Stimulated activated naive B cell treated with anti-CD40 and anti-IgM and Interleukin-4, amounts not matched to agents 10 μg/mL and 1 μg/mL and 100 μg/mL, for 72 hours (primary cell): ENCODE measurements at regions not wholly inside any gene's neighbourhood (a gene's known extent, or its start where the extent isn't known, plus 50 kb on each side); places are given as distances from the start of the nearest gene placed in this dataset.
"Not testable (repeated sequence)": the region's sequence is repeated elsewhere in the genome, so short reads cannot be mapped to it uniquely, and the experiment has no call there.

Source experiments
- ATAC-seq, 2 donors: fragments of 150-1000 bp; cut with Tn5 transposase; replicated peaks; 2 replicates each; pipeline ENCODE4 v1.10.0; 2021; ENCODE audit warnings: moderate library complexity in 1 of 2
- DNase-seq: peaks from one replicate; pipeline ENCODE4 v3.0.0; 2021
- H3K27ac Mint-ChIP-seq: one replicate; pipeline ENCODE4 v1.8.0; 2022; ENCODE audit warnings: mild to moderate bottlenecking, mixed read lengths
- H3K27me3 Mint-ChIP-seq, 2 donors: one replicate each; pipeline ENCODE4 v1.8.0; 2022; ENCODE audit warnings: mixed read lengths in 2 of 2
- H3K36me3 Mint-ChIP-seq, 2 donors: one replicate each; pipeline ENCODE4 v1.8.0; 2022; ENCODE audit warnings: mixed read lengths in 2 of 2, mild to moderate bottlenecking in 1 of 2
- H3K4me1 Mint-ChIP-seq, 2 donors: one replicate each; pipeline ENCODE4 v1.8.0; 2022; ENCODE audit warnings: mixed read lengths in 2 of 2, mild to moderate bottlenecking in 1 of 2
- H3K4me3 Mint-ChIP-seq, 2 donors: one replicate each; pipeline ENCODE4 v1.8.0; 2022; ENCODE audit warnings: mild to moderate bottlenecking in 2 of 2, mixed read lengths in 2 of 2, moderate library complexity in 1 of 2
- H3K9me3 Mint-ChIP-seq, 2 donors: one replicate each; pipeline ENCODE4 v1.8.0; 2022; ENCODE audit warnings: mixed read lengths in 2 of 2, mild to moderate bottlenecking in 1 of 2

DNA sequence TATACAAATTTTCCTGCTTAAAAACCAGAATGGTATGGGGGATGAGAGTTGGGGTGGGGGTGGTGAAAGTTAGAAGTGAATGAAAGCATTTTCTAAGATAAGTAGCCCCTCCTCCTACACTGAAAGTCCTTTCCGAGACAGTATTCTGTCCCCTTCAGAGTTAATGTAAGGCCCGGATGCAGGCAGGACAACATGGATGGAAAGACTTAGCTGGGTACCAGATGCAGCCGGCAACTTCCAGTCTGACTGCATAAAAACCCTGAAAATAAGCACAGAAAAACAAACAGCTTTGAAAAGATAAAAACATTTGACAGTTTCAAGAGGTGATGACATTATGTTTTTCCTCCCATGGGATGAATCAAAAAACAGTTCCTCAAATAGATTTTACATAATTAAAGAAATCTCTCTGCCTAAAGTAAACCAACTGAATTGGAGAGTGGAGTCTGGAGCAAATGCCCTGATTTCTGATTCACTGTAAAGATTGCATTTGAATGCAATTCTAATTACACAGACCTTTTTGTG is 196.3 kb downstream of the GPAT3 start:
- Mint-ChIP-seq H3K4me3 (no peak overlapping the region), H3K27me3 (peaks cover 7 to 9% of the 10 kb centered on the region in 2 donors), H3K4me1 (no peaks in the 10 kb centered on the region), H3K36me3 (no peaks in the 10 kb centered on the region), H3K27ac (no peak overlapping the region), H3K9me3 (peaks cover 8 to 9% of the 10 kb centered on the region in 2 donors)
- DNase-seq, result no peak
- ATAC-seq, result no peak

DNA sequence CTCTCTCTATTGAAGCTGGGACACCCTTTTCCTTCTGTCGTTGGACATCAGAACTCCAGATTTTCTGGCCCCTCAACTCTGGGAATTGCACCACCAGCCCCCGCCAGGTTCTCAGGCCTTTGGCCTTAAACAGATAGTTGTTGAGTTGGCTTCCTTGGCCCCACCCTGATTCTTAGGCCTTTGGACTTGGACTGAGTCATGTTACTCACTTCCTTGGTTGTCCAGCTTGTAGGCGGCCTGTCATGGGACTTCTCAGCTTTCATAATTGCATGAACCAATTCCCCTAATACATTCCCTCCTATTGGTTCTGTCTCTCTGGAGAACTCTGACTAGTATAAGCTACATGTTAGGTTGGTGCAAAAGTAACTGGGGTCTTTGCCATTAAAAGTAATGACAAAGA is 195.7 kb downstream of the GPAT3 start:
- Mint-ChIP-seq H3K36me3 (no peaks in the 10 kb centered on the region), H3K27ac (no peak overlapping the region), H3K27me3 (peaks cover 9 to 12% of the 10 kb centered on the region in 2 donors), H3K9me3 (peaks cover 8 to 9% of the 10 kb centered on the region in 2 donors), H3K4me1 (no peaks in the 10 kb centered on the region), H3K4me3 (no peak overlapping the region)
- DNase-seq (no peak), ATAC-seq (no peak)

DNA sequence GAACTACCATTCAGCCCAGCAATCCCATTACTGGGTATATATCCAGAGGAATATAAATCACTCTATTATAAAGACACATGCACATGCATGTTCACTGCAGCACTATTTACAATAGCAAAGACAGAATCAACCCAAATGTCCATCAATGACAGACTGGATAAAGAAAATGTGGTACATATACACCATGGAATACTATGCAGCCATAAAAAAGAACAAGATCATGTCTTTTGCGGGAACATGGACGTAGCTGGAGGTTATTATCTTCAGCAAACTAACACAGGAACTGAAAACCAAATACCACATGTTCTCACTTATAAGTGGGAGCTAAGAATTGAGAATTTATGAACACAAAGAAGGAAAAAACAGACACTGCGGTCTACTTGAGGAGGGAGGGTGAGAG is 195.1 kb downstream of the GPAT3 start:
- H3K4me1 Mint-ChIP-seq, result not testable (repeated sequence)

DNA sequence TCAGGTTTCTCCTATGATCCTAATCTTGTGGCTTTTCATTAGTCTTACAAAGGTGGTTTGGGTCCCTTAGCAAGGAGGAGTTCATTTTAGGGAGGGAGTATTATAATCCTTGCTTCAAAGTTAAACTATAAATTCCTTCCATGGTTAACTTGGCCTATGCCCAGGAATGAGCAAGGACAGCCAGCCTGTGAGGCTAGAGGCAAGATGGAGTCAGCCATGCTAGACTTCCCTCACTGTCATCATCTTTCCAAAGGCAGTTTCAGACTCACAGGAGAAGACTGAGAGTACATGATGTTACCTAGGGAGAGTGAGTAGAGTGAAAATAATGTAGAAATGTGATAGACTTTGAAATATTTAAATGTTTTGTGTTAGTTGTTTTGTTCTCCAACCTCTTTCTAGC is 192.3 kb downstream of the GPAT3 start:
- peaks cover 0 to 17% of the 10 kb centered on the region in 2 donors for H3K27me3 Mint-ChIP-seq
- ATAC-seq, result no peak
- H3K4me1 Mint-ChIP-seq, result no peaks in the 10 kb centered on the region
- no peaks in the 10 kb centered on the region for H3K36me3 Mint-ChIP-seq
- DNase-seq, result no peak
- H3K4me3 Mint-ChIP-seq, result no peak overlapping the region
- no peak overlapping the region for H3K27ac Mint-ChIP-seq
- H3K9me3 Mint-ChIP-seq, result peaks cover 8 to 9% of the 10 kb centered on the region in 2 donors

More for the DNA sequence above, 195.1 kb downstream of the GPAT3 start:
- not testable (repeated sequence) for H3K36me3 Mint-ChIP-seq, H3K27me3 Mint-ChIP-seq, H3K27ac Mint-ChIP-seq, H3K9me3 Mint-ChIP-seq, ATAC-seq, DNase-seq, H3K4me3 Mint-ChIP-seq

DNA sequence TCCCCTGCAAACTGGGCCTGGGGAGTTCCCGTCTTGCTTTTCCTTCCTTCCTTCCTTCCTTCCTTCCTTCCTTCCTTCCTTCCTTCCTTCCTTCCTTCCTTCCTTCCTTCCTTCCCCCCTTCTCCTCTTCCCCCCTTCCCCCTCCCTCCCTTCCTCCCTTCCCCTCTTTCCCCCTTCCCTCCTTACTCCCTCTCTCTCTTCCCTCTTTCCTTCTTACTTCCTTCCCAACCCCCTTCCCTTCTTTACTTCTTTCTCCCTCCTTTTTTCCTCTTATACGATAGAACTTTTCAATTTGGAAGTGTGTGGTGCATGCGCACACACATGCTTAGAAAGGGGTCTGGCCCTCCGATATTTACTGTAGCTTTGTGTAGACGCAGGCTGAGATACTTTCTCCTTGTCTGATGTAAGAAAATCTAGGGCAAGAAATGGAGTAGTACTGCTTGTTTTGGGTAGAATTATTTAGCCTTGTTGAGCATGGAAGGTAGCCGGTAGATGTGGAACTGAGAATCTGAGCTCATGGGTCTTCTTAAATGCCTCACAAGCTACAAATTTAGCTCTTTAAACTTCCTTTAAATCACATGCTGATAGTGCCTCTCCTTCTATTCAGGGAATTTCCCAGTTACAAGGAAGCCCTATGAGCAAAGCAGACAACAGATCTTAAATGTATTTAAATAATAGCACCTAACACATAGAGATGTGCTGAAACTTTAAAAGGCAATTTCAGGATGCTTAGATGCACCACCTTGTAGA is 189.6 kb downstream of the GPAT3 start:
- H3K9me3 Mint-ChIP-seq, result peaks cover 4 to 5% of the 10 kb centered on the region in 2 donors
- no peak overlapping the region for H3K27ac Mint-ChIP-seq
- DNase-seq (no peak), ATAC-seq (no peak)
- no peaks in the 10 kb centered on the region for H3K4me1 Mint-ChIP-seq
- peaks cover 11 to 25% of the 10 kb centered on the region in 2 donors for H3K27me3 Mint-ChIP-seq
- no peaks in the 10 kb centered on the region for H3K36me3 Mint-ChIP-seq
- no peak overlapping the region for H3K4me3 Mint-ChIP-seq

DNA sequence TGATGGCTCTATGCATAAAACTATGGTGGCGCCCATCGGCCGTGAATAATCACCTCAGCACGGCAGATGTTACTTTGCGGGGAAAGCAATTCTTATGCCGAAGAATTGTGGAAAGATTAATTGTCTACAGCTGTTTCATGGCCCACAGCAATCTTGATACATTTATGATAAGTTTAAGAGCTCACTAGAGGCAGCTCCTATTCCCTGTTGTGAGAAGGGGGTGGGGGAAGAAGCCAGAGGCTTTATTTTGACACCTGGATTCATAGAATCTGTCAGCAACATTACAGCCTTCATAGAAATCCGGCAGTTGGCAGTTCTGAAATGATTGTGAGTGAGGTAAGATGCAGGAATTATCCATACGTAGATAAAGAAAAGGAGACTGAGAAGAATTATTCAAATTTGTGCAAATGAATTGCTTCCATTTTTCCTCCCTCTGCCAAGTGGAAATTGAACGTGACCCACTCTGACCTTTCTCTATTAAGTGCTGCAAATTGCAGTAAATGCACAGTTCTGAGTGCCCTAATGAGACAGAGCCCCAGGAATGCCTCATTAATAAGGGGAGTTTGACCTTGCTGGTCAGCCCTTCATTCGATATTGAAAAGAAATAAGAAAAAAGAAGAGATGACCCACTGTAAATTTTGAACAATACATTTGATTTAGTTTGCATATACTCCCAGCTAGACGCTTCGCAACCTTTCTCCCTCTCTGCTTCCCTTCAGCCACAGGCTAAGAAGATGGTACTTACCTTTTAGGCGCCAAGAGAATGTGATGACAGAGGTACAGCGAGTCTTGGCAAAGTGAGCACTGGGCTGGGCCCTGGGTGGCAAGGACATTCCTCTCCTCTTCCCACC is 188.8 kb downstream of the GPAT3 start:
- Mint-ChIP-seq H3K27ac (no peak overlapping the region), H3K9me3 (peaks cover 0 to 2% of the 10 kb centered on the region in 2 donors), H3K27me3 (peaks cover 11 to 25% of the 10 kb centered on the region in 2 donors), H3K36me3 (no peaks in the 10 kb centered on the region), H3K4me3 (no peak overlapping the region), H3K4me1 (no peaks in the 10 kb centered on the region)
- no peak for DNase-seq
- ATAC-seq, result no peak

DNA sequence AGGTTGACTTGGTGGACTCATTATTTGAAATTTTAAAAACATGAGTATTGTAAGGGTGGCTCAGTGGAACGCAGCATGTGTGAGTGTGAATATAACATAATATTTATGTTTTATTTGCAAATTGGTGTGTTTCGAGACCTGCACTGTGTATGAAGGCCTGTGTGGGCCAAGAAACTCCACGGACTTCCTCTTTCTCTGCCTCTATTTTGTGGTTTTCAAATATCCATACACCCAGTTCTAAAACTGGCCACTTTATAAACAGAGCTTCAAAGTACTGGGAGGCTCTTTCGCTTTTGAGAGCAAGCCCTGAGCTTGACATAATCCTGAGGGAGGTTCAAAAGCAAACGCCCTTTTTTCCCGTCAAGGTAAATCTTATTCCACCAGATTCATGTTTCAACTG is 187.7 kb downstream of the GPAT3 start:
- H3K27me3 Mint-ChIP-seq, result peaks cover 11 to 25% of the 10 kb centered on the region in 2 donors

DNA sequence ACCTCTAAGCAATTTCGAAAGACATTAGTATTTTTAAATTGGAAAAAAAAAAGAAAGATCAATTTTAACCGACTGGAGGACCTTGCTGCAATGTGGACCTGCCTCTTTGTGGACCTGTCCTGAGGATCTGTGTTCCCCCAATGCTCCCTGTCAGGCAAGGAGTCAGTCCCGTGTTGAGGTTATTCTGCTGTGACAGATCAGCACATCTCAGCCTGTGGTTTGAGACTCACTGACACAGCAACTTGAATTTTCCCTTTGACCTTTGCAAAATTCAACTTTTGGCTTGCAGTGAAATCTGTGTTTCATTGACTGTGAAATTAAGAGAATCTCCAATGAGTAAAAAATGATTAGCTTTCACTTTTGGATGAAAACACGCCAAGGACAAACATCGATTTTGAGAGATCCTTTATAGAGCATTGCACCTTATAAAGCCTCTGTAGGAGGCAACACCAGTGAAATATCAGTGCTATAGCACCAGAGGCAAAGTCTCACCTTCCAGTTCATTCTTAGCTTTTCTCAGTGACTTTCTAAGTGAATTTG is 186.9 kb downstream of the GPAT3 start:
- no peak overlapping the region for H3K27ac Mint-ChIP-seq
- ATAC-seq (no peak), DNase-seq (no peak)
- no peaks in the 10 kb centered on the region for H3K36me3 Mint-ChIP-seq
- H3K9me3 Mint-ChIP-seq, result no peaks in the 10 kb centered on the region
- H3K4me1 Mint-ChIP-seq, result no peaks in the 10 kb centered on the region
- no peak overlapping the region for H3K4me3 Mint-ChIP-seq
- H3K27me3 Mint-ChIP-seq, result peaks cover 11 to 21% of the 10 kb centered on the region in 2 donors

More for the DNA sequence above, 187.7 kb downstream of the GPAT3 start:
- no peaks in the 10 kb centered on the region for H3K36me3 Mint-ChIP-seq
- no peaks in the 10 kb centered on the region for H3K9me3 Mint-ChIP-seq
- no peak overlapping the region for H3K4me3 Mint-ChIP-seq
- no peaks in the 10 kb centered on the region for H3K4me1 Mint-ChIP-seq
- ATAC-seq (no peak), DNase-seq (no peak)
- H3K27ac Mint-ChIP-seq, result no peak overlapping the region

DNA sequence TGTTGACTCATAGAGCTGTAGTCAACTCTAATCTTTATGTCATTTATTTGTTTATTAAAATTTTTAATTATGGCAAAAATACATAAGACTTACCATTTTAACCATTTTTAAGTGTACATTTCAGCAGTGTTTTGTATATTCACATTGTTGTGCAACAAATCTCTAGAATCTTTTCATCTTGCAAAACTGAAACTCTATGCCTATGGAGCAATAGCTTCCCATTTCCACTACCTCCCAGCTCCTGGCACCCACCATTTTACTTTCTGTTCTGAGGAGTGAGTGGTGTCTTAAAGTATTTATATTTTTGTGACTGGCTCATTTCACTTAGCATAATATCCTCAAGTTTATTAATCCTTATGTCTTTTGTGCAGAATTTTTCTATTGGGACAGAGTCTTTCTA is 181.0 kb downstream of the GPAT3 start:
- H3K4me3 Mint-ChIP-seq, result no peak overlapping the region
- no peaks in the 10 kb centered on the region for H3K36me3 Mint-ChIP-seq
- no peaks in the 10 kb centered on the region for H3K4me1 Mint-ChIP-seq
- peaks cover 11 to 12% of the 10 kb centered on the region in 2 donors for H3K27me3 Mint-ChIP-seq
- H3K9me3 Mint-ChIP-seq, result no peaks in the 10 kb centered on the region
- no peak for DNase-seq
- H3K27ac Mint-ChIP-seq, result no peak overlapping the region
- ATAC-seq, result no peak

DNA sequence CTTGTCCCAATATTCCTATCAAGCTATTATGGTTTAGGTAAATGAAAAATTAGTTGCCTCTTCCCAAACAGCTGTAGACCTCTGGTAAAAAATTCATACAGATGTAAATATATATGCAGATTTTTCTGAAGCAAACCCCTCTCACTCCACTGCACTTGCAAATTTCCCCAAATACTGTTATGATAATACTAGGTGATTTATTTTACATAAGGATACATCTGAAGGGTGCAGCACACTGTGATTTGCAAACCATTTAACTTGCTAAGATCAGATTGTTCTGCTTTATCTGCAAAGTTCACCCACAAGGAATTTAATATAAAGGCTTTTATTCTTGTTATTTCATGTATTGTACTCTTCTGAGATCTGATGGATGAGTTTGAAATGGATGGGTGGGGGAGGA is 177.0 kb downstream of the GPAT3 start:
- ATAC-seq, result no peak
- Mint-ChIP-seq H3K4me1 (no peaks in the 10 kb centered on the region), H3K27ac (no peak overlapping the region)

DNA sequence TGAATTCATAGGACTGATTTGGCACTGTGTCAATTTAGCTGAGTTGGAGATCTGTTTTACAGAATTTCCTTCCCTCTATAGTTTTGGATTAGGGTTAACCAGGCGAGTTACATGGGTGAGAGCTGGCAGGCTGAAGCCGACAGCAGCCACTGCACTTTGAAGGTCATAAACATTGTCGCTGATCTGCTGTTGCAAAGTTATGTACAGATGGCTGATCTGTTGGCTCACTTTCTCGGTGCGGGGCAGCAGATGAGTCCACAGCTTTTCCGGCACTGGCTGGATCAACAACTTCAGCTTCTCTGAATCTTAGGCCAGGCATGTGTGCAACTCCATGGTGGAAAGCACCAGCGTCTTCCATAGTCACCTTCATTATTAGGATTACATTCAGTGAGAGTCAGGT is 173.7 kb downstream of the GPAT3 start:
- no peaks in the 10 kb centered on the region for H3K9me3 Mint-ChIP-seq
- H3K4me3 Mint-ChIP-seq, result no peak overlapping the region
- H3K36me3 Mint-ChIP-seq, result no peaks in the 10 kb centered on the region
- H3K4me1 Mint-ChIP-seq, result no peaks in the 10 kb centered on the region
- DNase-seq, result no peak
- ATAC-seq, result no peak
- H3K27ac Mint-ChIP-seq, result no peak overlapping the region
- peaks cover 9 to 12% of the 10 kb centered on the region in 2 donors for H3K27me3 Mint-ChIP-seq

More for the DNA sequence above, 177.0 kb downstream of the GPAT3 start:
- H3K36me3 Mint-ChIP-seq, result no peaks in the 10 kb centered on the region
- no peaks in the 10 kb centered on the region for H3K9me3 Mint-ChIP-seq
- H3K4me3 Mint-ChIP-seq, result no peak overlapping the region
- peaks cover 2 to 4% of the 10 kb centered on the region in 2 donors for H3K27me3 Mint-ChIP-seq
- DNase-seq, result no peak

DNA sequence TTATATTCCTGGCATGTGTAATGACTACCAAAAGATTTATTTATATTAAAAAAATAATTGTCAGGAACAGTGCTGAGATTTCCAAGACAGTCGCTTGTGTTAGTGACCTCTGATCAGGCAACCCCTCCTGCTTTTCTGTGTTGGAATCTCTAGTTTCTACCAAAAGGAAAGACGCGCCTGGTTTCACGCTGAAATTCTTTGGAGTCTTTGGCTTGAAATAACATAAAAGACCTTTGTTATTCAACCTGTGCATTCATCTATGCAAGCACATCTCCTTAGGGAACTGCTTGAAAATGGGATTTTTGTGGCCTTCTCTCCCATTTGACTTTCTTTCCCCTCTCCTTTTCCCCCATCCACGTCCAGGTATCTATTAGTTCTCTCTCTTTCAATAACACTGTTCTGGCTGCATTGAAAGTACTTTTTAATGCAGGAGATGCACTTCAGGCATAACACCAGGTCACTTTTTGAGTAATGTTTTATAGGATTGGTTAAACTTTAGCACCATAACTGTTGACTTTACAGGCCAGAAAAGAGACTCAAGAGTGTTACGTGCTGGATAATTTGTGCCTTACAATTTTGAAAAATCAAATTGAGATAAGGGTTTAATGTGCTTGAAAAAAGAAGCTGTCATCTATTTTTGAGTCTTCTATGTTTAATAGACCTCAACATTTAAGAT is 172.7 kb downstream of the GPAT3 start:
- Mint-ChIP-seq H3K4me1 (no peaks in the 10 kb centered on the region), H3K27ac (no peak overlapping the region), H3K4me3 (no peak overlapping the region), H3K27me3 (peaks cover 5 to 12% of the 10 kb centered on the region in 2 donors), H3K36me3 (no peaks in the 10 kb centered on the region), H3K9me3 (no peaks in the 10 kb centered on the region)
- DNase-seq (no peak), ATAC-seq (no peak)

DNA sequence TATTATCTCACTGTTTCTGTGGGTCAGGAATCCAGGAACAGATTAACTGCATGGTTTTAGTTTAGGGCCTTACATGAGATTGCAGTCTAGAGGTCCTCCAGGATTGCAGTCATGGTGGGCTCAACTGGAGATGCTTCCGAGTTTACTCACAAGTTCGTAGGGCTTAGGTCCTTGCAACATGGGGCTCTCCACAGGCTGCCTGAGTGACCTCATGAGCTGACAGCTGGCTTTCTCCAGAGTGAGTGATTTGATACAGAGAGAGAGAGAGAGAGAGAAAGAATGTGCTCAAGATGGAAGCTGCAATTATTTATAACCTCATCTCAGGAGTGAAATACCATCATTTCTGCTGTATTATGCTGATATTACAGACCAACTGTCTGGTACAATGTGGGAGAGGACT is 168.9 kb downstream of the GPAT3 start:
- Mint-ChIP-seq H3K27ac (no peak overlapping the region), H3K36me3 (no peaks in the 10 kb centered on the region), H3K4me1 (no peaks in the 10 kb centered on the region), H3K27me3 (peaks cover 5 to 12% of the 10 kb centered on the region in 2 donors), H3K9me3 (peaks cover 5 to 6% of the 10 kb centered on the region in 2 donors), H3K4me3 (no peak overlapping the region)
- ATAC-seq (no peak), DNase-seq (no peak)

DNA sequence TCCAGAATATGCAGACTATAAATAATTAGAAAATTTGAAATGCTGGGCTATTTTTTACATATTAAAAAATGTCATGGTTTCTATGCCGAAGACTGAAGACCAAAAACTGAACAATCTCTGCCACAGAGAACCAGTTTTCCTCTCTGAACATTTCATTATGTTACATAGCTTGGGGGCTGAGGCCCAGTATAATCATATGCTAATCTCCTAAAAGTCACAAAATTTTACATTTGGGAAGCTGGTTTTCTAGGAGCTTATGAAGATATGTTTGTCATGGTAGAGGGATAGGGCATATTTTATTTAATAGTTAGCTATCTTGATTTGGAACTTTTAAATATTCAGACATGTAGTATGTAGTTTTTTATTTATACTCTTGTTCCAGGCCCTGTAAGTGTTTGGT is 167.8 kb downstream of the GPAT3 start:
- Mint-ChIP-seq H3K4me3 (no peak overlapping the region), H3K36me3 (no peaks in the 10 kb centered on the region), H3K27me3 (peaks cover 5 to 12% of the 10 kb centered on the region in 2 donors), H3K4me1 (no peaks in the 10 kb centered on the region), H3K27ac (no peak overlapping the region), H3K9me3 (peaks cover 5 to 6% of the 10 kb centered on the region in 2 donors)
- DNase-seq (no peak), ATAC-seq (no peak)
